Iris pigment epithelial cell (primary cell): ENCODE measurements at regions not wholly inside any gene's neighbourhood (a gene's known extent, or its start where the extent isn't known, plus 50 kb on each side); places are given as distances from the start of the nearest gene placed in this dataset.
A peak's percentile ranks its signal among the peaks of the same experiment; 100 is the strongest.
"Not testable (repeated sequence)": the region's sequence is repeated elsewhere in the genome, so short reads cannot be mapped to it uniquely, and the experiment has no call there.

Source experiments
- DNase-seq: peaks from one replicate; pipeline ENCODE4 v3.0.0-alpha.2; 2011; ENCODE audit warnings: low read depth

DNA sequence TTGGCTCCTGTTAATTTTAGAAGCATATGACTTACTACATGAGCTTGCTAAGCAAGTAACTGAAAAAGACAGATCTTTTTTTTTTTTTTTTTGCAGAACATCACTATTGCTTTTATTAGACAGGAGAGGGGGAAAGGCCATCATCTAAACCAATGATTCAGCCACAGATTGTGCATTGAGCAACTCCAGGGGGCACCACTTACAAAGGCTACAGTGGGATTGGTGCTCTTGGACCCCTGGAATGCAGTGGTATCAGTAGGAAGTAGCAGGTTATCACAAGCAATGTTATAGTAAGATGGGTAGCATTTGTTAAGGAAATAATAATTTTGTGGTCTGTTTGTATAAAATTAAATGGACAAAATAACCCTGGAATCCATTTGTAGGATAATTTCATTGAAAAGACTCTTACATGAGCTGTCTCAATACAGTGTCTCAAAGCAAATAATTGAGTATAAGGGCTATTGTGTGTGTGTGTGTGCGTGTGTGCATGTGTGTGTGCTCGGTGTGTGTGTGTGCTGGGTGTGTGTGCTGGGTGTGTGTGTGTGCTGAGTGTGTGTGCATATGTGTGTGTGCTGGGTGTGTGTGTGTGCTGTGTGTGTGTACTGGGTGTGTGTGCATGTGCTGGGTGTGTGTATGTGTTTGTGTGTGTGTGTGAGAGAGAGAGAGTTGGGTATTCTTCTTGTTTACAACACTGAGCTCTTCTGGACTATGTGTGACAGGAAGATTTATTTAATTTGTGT is 296.3 kb downstream of the PCDH7 start:
- DNase-seq: no peak

GRCh38 chr4:31020363-31020762 is 300.2 kb downstream of the PCDH7 start:
- DNase-seq: peak; percentile 24

DNA sequence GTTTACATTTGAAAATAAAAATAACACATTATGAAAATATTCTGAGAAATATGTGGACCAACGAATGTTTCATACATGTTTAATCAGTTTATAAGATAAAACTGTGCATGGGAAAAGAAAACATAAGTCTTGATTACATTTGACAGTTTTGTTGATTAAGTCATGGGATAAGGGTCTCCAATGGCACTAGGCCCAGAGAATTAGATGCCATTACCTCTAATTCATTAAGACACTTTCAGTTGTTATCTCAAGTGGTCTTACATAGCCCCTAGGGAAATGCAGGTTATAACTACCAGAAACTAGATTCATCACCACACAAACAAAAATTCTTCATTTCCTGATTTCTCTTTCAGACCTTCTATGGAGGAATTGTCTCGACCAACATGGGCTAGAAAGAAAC is 300.8 kb downstream of the PCDH7 start:
- DNase-seq: no peak

DNA sequence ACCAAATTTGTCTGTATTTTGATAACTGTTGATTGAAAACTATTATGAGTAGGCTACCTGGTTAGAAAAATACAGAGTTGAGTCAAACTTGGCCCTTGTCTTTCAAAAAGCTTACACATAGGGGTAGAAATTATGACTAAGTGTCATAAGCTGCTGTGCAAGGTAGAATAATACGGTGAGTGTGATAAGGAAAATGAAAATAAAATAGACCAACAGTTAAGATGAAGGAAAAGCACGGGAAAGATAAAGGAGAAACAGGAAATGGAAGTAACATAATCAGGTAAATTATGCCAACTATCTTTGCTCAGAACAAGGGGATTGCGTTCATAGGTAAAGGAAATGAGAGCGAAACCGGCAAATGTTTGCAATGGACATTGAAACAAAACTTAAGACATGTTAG is 302.5 kb downstream of the PCDH7 start:
- no peak for DNase-seq

GRCh38 chr4:31023109-31023508 is 302.9 kb downstream of the PCDH7 start:
- no peak for DNase-seq

- DNase-seq: no peak
Observed at GRCh38 chr4:31023742-31024141, 303.6 kb downstream of the PCDH7 start.

GRCh38 chr4:31024781-31025180 is 304.6 kb downstream of the PCDH7 start:
- not testable (repeated sequence) for DNase-seq

- DNase-seq: no peak
Observed at GRCh38 chr4:31026256-31026655, 306.1 kb downstream of the PCDH7 start.

- DNase-seq: no peak
Observed at GRCh38 chr4:31034550-31034949, 314.4 kb downstream of the PCDH7 start.

- no peak for DNase-seq
Observed at GRCh38 chr4:31035761-31036160, 315.6 kb downstream of the PCDH7 start.

GRCh38 chr4:31037703-31038102 is 317.5 kb downstream of the PCDH7 start:
- no peak for DNase-seq

- no peak for DNase-seq
Observed at GRCh38 chr4:31039382-31039781, 319.2 kb downstream of the PCDH7 start.

- no peak for DNase-seq
Observed at GRCh38 chr4:31040106-31040505, 319.9 kb downstream of the PCDH7 start.

DNA sequence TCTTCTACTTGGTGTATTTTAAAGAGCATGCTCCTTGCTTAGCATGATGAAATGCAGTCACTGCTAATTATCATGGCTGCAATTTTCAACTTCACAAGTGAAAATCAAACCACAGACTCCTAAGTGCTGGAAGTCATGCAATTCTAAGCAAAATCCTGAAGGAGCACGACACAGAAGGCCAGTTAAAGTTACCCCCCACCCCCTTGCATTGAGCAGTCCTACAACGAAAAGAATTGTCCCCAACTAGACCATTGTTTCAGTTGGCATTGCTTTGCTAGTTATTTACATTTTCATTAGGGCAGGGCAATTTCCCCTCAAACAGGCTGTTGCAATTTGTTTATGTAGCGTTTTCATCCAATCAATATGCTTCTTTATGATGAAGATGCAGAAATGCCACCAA is 321.2 kb downstream of the PCDH7 start:
- no peak for DNase-seq

- no peak for DNase-seq
Observed at GRCh38 chr4:31041853-31042252, 321.7 kb downstream of the PCDH7 start.

GRCh38 chr4:31043382-31044062 is 323.4 kb downstream of the PCDH7 start:
- DNase-seq: no peak

DNA sequence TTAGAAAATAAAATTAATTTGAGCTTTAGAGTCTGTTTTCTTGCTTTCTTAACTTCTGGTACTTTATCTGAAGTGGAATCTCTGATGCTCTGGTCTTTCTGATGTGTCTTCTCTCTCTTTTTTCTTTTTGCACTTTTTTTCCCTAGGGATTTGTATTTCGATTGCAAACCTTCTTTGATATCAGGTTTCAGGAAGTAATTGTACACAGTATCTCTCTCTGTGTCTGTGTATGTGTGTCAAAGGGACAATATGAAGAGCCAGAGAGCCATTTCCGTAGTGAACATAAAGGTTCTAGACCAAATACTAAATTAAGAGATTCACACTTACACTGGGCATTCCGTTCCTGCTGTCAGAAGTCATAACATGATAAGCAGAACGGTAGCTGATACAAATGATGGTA is 325.0 kb downstream of the PCDH7 start:
- DNase-seq: no peak

- DNase-seq: peak; percentile 33
Observed at GRCh38 chr4:31045724-31046318, 325.7 kb downstream of the PCDH7 start.

GRCh38 chr4:31051151-31051550 is 331.0 kb downstream of the PCDH7 start:
- no peak for DNase-seq

GRCh38 chr4:31051565-31051964 is 331.4 kb downstream of the PCDH7 start:
- DNase-seq: peak; percentile 24

DNA sequence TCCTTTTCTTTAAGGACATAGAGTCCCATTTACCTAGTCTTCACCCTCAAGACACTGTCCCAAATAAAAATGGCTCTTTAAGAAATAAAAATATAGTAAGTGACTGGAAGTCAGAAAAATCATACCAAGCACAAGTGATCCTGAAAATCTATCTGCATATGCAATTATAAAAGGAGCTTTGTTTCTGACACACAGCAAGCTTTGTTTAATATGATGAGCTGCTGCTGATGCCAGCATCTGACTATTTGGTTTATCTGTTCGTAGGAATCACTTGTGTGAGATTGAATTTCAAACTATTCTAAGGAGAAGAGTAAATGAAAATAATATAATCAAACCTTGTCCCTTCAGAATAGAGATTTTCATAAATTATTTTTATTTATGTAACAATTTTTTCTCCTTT is 332.4 kb downstream of the PCDH7 start:
- no peak for DNase-seq

GRCh38 chr4:31053451-31053850 is 333.3 kb downstream of the PCDH7 start:
- no peak for DNase-seq

- DNase-seq: no peak
Observed at GRCh38 chr4:31054295-31054694, 334.1 kb downstream of the PCDH7 start.
